SK-N-SH treated with all-trans-retinoic acid at 6 μM for 48 hours (cell line): ENCODE measurements at regions not wholly inside any gene's neighbourhood (a gene's known extent, or its start where the extent isn't known, plus 50 kb on each side); places are given as distances from the start of the nearest gene placed in this dataset.

ENCODE experiments used
- ARNTL ChIP-seq: fragments of 450-650 bp; formaldehyde crosslinking; IDR thresholded peaks from 2 replicates; pipeline ENCODE4 v1.5.0; 2020; ENCODE audit warnings: low read depth, mild to moderate bottlenecking, moderate library complexity, borderline replicate concordance
- BACH2 ChIP-seq: fragments of 250-450 bp; sonication (Bioruptor Pico); IDR thresholded peaks from 2 replicates; pipeline ENCODE4 v1.9.0; 2021; ENCODE audit warnings: mild to moderate bottlenecking, borderline replicate concordance
- RARB ChIP-seq: fragments of 250-450 bp; sonication (Bioruptor Pico); IDR thresholded peaks from 2 replicates; pipeline ENCODE4 v1.8.0; 2021; ENCODE audit warnings: mild to moderate bottlenecking, moderate library complexity

- TF ChIP-seq RARB (CRISPR knock-in tag): no peak
- no peak for TF ChIP-seq BACH2 (CRISPR knock-in tag)
- no peak for TF ChIP-seq ARNTL (CRISPR knock-in tag)
These were observed 651.3 kb downstream of the DCDC2C start for GRCh38 chr2:4354678-4355077.
